ENCODE measurements at regions not wholly inside any gene's neighbourhood (a gene's known extent, or its start where the extent isn't known, plus 50 kb on each side); places are given as distances from the start of the nearest gene placed in this dataset.

- Histone ChIP-seq H3K36me3 (ENCODE audit: control insufficient read depth, insufficient read depth, low read length) (no peaks in the 10 kb centered on the region), H3K27ac (ENCODE audit: low read depth, low read length) (no peak overlapping the region), H3K9me3 (ENCODE audit: control insufficient read depth, insufficient read depth, low read length) (no peaks in the 10 kb centered on the region), H3K4me1 (ENCODE audit: control insufficient read depth, insufficient read depth, low read length) (no peaks in the 10 kb centered on the region), H3K4me3 (ENCODE audit: low read depth, low read length) (no peak overlapping the region), H3K27me3 (ENCODE audit: control insufficient read depth, insufficient read depth, low read length) (no peaks in the 10 kb centered on the region), H3K9ac (ENCODE audit: low read depth, low read length) (no peak overlapping the region)
Observed at GRCh38 chr7:153808117-153808516, 244.1 kb upstream of the DPP6 start.

GRCh38 chr7:153829525-153829924 lies 222.7 kb upstream of the DPP6 start:
- H3K27ac ChIP-seq (ENCODE audit: low read depth, low read length) = no peak overlapping the region
- H3K9me3 ChIP-seq (ENCODE audit: control insufficient read depth, insufficient read depth, low read length) = no peaks in the 10 kb centered on the region
- no peaks in the 10 kb centered on the region for H3K36me3 ChIP-seq (ENCODE audit: control insufficient read depth, insufficient read depth, low read length)
- H3K4me3 ChIP-seq (ENCODE audit: low read depth, low read length) = no peak overlapping the region
- no peaks in the 10 kb centered on the region for H3K4me1 ChIP-seq (ENCODE audit: control insufficient read depth, insufficient read depth, low read length)
- H3K27me3 ChIP-seq (ENCODE audit: control insufficient read depth, insufficient read depth, low read length) = no peaks in the 10 kb centered on the region
- no peak overlapping the region for H3K9ac ChIP-seq (ENCODE audit: low read depth, low read length)

DNA sequence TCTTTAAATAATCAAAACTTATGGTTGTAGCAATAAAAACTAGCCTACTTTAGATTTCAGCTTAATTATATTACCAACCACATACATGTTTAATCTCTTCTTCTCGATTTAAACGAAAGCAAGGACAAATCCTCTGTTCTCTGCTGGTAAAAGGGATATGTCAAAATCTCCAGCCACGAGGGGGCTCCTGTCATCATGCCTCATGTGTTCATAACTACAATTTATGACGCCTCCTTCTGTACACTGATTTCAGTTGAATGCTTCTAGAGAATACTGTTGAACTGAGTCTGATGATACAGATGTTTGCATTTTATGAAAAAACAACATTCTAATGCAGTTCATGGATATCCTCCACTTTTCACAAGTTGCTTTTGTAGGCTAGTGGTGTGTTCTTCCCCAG lies 220.0 kb upstream of the DPP6 start:
- no peaks in the 10 kb centered on the region for H3K27me3 ChIP-seq (ENCODE audit: control insufficient read depth, insufficient read depth, low read length)
- no peak overlapping the region for H3K4me3 ChIP-seq (ENCODE audit: low read depth, low read length)
- no peaks in the 10 kb centered on the region for H3K9me3 ChIP-seq (ENCODE audit: control insufficient read depth, insufficient read depth, low read length)
- H3K4me1 ChIP-seq (ENCODE audit: control insufficient read depth, insufficient read depth, low read length) = no peaks in the 10 kb centered on the region
- H3K36me3 ChIP-seq (ENCODE audit: control insufficient read depth, insufficient read depth, low read length) = no peaks in the 10 kb centered on the region
- no peak overlapping the region for H3K27ac ChIP-seq (ENCODE audit: low read depth, low read length)
- H3K9ac ChIP-seq (ENCODE audit: low read depth, low read length) = no peak overlapping the region

DNA sequence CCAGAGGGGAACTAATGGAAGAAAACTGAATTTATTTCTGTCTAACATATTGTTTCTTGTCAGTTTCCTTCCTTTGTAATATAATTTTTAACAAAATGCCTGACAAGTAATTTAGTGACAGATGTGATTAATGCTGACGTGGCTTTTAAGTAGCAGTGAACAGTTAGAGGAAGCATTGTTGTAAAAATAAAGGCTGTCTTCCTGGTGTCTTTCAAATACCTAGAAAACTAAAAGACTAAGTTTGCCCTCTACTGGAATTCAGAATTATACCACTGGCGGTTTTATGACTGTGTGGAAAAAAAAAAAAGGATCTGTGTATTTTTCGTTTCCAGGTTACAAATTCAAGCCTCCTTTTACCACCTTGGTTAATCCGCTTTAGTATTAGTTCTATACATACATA lies 217.1 kb upstream of the DPP6 start:
- Histone ChIP-seq H3K9ac (ENCODE audit: low read depth, low read length) (no peak overlapping the region), H3K27ac (ENCODE audit: low read depth, low read length) (no peak overlapping the region), H3K9me3 (ENCODE audit: control insufficient read depth, insufficient read depth, low read length) (no peaks in the 10 kb centered on the region), H3K27me3 (ENCODE audit: control insufficient read depth, insufficient read depth, low read length) (no peaks in the 10 kb centered on the region), H3K4me1 (ENCODE audit: control insufficient read depth, insufficient read depth, low read length) (no peaks in the 10 kb centered on the region), H3K4me3 (ENCODE audit: low read depth, low read length) (no peak overlapping the region), H3K36me3 (ENCODE audit: control insufficient read depth, insufficient read depth, low read length) (no peaks in the 10 kb centered on the region)

DNA sequence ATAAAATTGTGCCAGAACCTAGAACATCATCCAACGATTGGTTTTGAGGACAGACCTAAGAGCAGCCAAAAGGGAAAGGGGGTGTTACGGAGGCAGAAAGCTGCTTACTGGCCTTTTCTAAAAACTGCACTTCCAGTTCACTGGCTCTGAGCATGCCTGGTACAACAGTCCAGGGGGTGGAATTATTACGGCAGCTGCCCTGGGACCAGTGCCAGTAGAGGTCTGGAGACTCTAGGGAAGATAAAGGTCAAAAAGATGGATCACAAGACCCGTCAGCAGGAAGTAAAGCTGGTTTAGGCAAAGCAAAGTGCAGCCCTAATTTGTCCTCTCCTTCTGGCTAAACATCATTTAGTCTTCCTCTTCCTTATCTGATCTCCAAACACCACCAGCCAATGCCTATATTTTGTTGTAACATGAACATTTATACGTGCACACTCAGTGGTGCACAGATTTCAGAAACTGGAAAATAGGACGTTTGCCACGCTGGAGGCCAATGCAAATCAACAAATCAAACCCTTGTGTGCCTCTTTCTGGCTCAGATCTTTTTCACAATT lies 216.4 kb upstream of the DPP6 start:
- Histone ChIP-seq H3K36me3 (ENCODE audit: control insufficient read depth, insufficient read depth, low read length) (no peaks in the 10 kb centered on the region), H3K27ac (ENCODE audit: low read depth, low read length) (no peak overlapping the region), H3K9ac (ENCODE audit: low read depth, low read length) (no peak overlapping the region), H3K4me1 (ENCODE audit: control insufficient read depth, insufficient read depth, low read length) (no peaks in the 10 kb centered on the region), H3K9me3 (ENCODE audit: control insufficient read depth, insufficient read depth, low read length) (no peaks in the 10 kb centered on the region), H3K27me3 (ENCODE audit: control insufficient read depth, insufficient read depth, low read length) (no peaks in the 10 kb centered on the region), H3K4me3 (ENCODE audit: low read depth, low read length) (no peak overlapping the region)

DNA sequence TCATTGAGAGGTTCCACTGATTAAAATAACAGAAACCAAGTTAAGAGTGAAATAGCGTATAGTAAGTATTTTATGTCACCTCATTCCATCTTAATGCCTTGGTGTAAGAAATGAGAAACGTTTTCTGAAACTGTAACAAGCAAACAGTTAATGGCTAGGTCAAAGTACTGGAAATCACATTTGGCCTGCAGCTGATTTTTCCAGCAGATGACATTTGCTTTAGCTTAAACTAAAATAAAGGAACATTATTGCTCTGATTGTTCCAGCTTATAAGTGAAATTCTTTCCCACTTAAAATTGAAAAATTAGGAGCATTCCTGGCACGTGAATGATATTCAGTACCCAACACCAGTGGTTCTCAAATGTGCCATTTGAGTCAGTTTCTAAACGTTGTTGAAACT lies 213.6 kb upstream of the DPP6 start:
- Histone ChIP-seq H3K36me3 (ENCODE audit: control insufficient read depth, insufficient read depth, low read length) (no peaks in the 10 kb centered on the region), H3K27me3 (ENCODE audit: control insufficient read depth, insufficient read depth, low read length) (no peaks in the 10 kb centered on the region), H3K9ac (ENCODE audit: low read depth, low read length) (no peak overlapping the region), H3K4me1 (ENCODE audit: control insufficient read depth, insufficient read depth, low read length) (no peaks in the 10 kb centered on the region), H3K9me3 (ENCODE audit: control insufficient read depth, insufficient read depth, low read length) (peaks cover 6% of the 10 kb centered on the region), H3K27ac (ENCODE audit: low read depth, low read length) (no peak overlapping the region), H3K4me3 (ENCODE audit: low read depth, low read length) (no peak overlapping the region)

GRCh38 chr7:153840861-153841260 lies 211.3 kb upstream of the DPP6 start:
- Histone ChIP-seq H3K9ac (ENCODE audit: low read depth, low read length) (no peak overlapping the region), H3K4me1 (ENCODE audit: control insufficient read depth, insufficient read depth, low read length) (no peaks in the 10 kb centered on the region), H3K9me3 (ENCODE audit: control insufficient read depth, insufficient read depth, low read length) (peaks cover 6% of the 10 kb centered on the region), H3K36me3 (ENCODE audit: control insufficient read depth, insufficient read depth, low read length) (no peaks in the 10 kb centered on the region), H3K4me3 (ENCODE audit: low read depth, low read length) (no peak overlapping the region), H3K27ac (ENCODE audit: low read depth, low read length) (no peak overlapping the region), H3K27me3 (ENCODE audit: control insufficient read depth, insufficient read depth, low read length) (no peaks in the 10 kb centered on the region)

DNA sequence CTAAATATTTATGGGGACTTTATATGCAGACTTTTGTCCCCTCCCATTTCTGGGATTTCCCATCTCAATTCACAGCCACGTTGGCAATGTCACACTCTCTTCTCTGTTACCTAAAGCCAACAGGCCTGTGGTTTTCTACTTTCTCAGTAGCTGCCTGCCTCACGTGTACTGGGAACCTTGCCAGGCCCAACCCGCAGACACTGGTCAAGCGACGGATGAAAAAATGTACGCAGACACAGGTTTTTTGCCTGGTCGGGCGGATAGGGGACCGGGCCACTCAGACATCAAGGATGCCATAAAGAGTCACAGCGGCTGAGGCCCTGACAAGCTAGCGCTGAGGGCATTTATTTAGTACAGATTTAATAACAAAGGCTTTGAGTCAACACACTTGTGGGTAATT lies 204.4 kb upstream of the DPP6 start:
- peaks cover 16% of the 10 kb centered on the region for H3K9me3 ChIP-seq (ENCODE audit: control insufficient read depth, insufficient read depth, low read length)
- no peak overlapping the region for H3K9ac ChIP-seq (ENCODE audit: low read depth, low read length)
- H3K4me1 ChIP-seq (ENCODE audit: control insufficient read depth, insufficient read depth, low read length) = no peaks in the 10 kb centered on the region
- H3K36me3 ChIP-seq (ENCODE audit: control insufficient read depth, insufficient read depth, low read length) = no peaks in the 10 kb centered on the region
- no peaks in the 10 kb centered on the region for H3K27me3 ChIP-seq (ENCODE audit: control insufficient read depth, insufficient read depth, low read length)
- no peak overlapping the region for H3K4me3 ChIP-seq (ENCODE audit: low read depth, low read length)
- no peak overlapping the region for H3K27ac ChIP-seq (ENCODE audit: low read depth, low read length)

DNA sequence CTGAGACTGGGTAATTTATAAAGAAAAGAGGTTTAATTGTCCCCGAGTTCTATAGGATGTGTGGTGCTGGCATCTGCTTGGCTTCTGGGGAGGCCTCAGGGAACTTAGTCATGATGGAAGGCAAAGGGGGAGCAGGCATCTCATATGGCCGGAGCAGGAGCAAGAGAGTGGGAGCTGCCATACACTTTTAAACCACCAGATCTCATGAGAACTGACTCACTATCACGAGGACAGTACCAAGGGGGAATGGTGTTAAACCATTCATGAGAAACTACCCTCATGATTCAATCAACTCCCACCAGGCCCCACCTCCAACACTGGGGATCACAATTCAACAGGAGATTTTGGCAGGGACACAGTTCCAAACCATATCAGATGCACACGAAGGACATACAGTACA lies 199.9 kb upstream of the DPP6 start:
- peaks cover 11% of the 10 kb centered on the region; the same call in 1 of the 2 replicates for H3K9me3 ChIP-seq (ENCODE audit: control insufficient read depth, insufficient read depth, low read length)
- H3K4me1 ChIP-seq (ENCODE audit: control insufficient read depth, insufficient read depth, low read length) = no peaks in the 10 kb centered on the region
- H3K27ac ChIP-seq (ENCODE audit: low read depth, low read length) = no peak overlapping the region
- no peak overlapping the region for H3K4me3 ChIP-seq (ENCODE audit: low read depth, low read length)
- no peaks in the 10 kb centered on the region for H3K27me3 ChIP-seq (ENCODE audit: control insufficient read depth, insufficient read depth, low read length)
- H3K36me3 ChIP-seq (ENCODE audit: control insufficient read depth, insufficient read depth, low read length) = no peaks in the 10 kb centered on the region
- H3K9ac ChIP-seq (ENCODE audit: low read depth, low read length) = no peak overlapping the region

GRCh38 chr7:153858355-153858754 lies 193.8 kb upstream of the DPP6 start:
- Histone ChIP-seq H3K4me3 (ENCODE audit: low read depth, low read length) (no peak overlapping the region), H3K4me1 (ENCODE audit: control insufficient read depth, insufficient read depth, low read length) (peaks cover 5% of the 10 kb centered on the region; the same call in 1 of the 2 replicates), H3K27me3 (ENCODE audit: control insufficient read depth, insufficient read depth, low read length) (no peaks in the 10 kb centered on the region), H3K9me3 (ENCODE audit: control insufficient read depth, insufficient read depth, low read length) (0 out of 2 replicates have a peak, but pooled peaks cover 4% of the 10 kb centered on the region), H3K9ac (ENCODE audit: low read depth, low read length) (no peak overlapping the region), H3K36me3 (ENCODE audit: control insufficient read depth, insufficient read depth, low read length) (no peaks in the 10 kb centered on the region), H3K27ac (ENCODE audit: low read depth, low read length) (no peak overlapping the region)

DNA sequence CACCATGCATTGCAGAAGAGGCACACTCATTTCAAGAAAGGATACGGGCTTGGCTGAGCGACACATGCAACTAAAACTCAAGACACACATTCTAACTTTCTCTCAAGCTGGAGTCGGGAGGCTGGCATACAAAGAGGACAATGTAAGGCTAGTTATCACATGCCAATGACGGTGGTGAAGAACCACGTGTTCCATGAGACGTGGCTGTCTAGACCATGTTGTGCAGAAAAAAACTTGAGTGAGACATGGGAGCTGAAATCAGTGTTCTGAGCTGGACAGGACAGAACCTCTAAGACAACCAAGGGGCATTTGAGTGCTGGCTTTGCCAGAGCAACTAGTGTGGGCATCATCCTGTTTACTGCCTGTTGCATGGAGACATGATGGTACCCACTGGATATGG lies 193.0 kb upstream of the DPP6 start:
- Histone ChIP-seq H3K9ac (ENCODE audit: low read depth, low read length) (no peak overlapping the region), H3K9me3 (ENCODE audit: control insufficient read depth, insufficient read depth, low read length) (0 out of 2 replicates have a peak, but pooled peaks cover 11% of the 10 kb centered on the region), H3K27ac (ENCODE audit: low read depth, low read length) (no peak overlapping the region), H3K4me3 (ENCODE audit: low read depth, low read length) (no peak overlapping the region), H3K27me3 (ENCODE audit: control insufficient read depth, insufficient read depth, low read length) (no peaks in the 10 kb centered on the region), H3K36me3 (ENCODE audit: control insufficient read depth, insufficient read depth, low read length) (no peaks in the 10 kb centered on the region), H3K4me1 (ENCODE audit: control insufficient read depth, insufficient read depth, low read length) (peaks cover 5% of the 10 kb centered on the region; the same call in 1 of the 2 replicates)

All from HUES48 (cell line).